ENCODE measurements at regions not wholly inside any gene's neighbourhood (a gene's known extent, or its start where the extent isn't known, plus 50 kb on each side); places are given as distances from the start of the nearest gene placed in this dataset.

DNA sequence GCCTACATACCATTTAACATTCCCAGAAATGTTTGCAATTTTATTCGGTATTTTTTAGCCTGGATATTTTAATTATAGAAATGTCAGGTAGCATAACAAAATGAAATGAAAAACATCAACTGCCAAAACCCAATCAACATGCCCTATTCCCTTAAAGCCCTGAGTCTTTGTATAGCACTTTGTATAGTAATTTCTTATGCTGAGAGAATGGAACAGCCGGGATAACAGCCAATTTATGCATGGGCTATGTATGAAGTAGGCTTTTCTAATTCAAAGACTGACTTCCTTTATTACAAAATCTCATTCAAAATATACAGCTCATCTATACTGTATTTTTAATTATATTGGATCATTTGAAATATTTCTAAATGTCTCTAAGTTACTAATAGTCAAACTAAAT is 513.0 kb upstream of the NAALADL2 start:
- Histone ChIP-seq H3K36me3 (no peaks in the 10 kb centered on the region), H3K4me1 (ENCODE audit: control insufficient read depth in 1 of 2, insufficient read depth in 1 of 2, low read depth in 1 of 2, low read length in 1 of 2) (no peaks in the 10 kb centered on the region), H3K27me3 (no peaks in the 10 kb centered on the region), H3K4me3 (ENCODE audit: low read depth in 1 of 2, low read length in 1 of 2) (no peak overlapping the region), H3K9me3 (peaks cover 5% of the 10 kb centered on the region), H3K27ac (no peak overlapping the region)
- TF ChIP-seq, protein P1, sequence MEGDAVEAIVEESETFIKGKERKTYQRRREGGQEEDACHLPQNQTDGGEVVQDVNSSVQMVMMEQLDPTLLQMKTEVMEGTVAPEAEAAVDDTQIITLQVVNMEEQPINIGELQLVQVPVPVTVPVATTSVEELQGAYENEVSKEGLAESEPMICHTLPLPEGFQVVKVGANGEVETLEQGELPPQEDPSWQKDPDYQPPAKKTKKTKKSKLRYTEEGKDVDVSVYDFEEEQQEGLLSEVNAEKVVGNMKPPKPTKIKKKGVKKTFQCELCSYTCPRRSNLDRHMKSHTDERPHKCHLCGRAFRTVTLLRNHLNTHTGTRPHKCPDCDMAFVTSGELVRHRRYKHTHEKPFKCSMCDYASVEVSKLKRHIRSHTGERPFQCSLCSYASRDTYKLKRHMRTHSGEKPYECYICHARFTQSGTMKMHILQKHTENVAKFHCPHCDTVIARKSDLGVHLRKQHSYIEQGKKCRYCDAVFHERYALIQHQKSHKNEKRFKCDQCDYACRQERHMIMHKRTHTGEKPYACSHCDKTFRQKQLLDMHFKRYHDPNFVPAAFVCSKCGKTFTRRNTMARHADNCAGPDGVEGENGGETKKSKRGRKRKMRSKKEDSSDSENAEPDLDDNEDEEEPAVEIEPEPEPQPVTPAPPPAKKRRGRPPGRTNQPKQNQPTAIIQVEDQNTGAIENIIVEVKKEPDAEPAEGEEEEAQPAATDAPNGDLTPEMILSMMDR (IDR thresholded peaks at IDR 0.05), result no peak

DNA sequence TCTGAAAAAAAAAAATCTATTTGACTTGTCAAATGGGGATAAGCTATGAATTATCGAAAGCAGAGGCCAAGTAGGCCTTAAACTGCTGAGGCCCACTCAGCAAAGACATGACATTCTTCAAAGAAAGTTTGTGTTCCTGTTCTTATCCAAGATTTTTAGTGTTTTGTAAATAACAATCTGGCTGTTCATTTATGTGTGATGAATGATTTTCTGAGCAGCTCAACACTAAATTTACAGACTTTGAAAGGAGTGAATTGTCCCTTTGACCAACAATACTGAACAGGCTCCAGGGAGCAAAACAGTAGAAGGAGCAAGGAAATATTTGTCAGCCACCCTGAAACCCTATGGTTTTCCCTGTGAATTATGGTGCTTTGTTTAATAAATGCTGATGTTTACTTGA is 512.6 kb upstream of the NAALADL2 start:
- Histone ChIP-seq H3K4me1 (ENCODE audit: control insufficient read depth in 1 of 2, insufficient read depth in 1 of 2, low read depth in 1 of 2, low read length in 1 of 2) (no peaks in the 10 kb centered on the region), H3K9me3 (peaks cover 5% of the 10 kb centered on the region), H3K27me3 (no peaks in the 10 kb centered on the region), H3K27ac (no peak overlapping the region), H3K4me3 (ENCODE audit: low read depth in 1 of 2, low read length in 1 of 2) (no peak overlapping the region), H3K36me3 (no peaks in the 10 kb centered on the region)
- TF ChIP-seq, protein P1 (IDR thresholded peaks at IDR 0.05), result no peak

DNA sequence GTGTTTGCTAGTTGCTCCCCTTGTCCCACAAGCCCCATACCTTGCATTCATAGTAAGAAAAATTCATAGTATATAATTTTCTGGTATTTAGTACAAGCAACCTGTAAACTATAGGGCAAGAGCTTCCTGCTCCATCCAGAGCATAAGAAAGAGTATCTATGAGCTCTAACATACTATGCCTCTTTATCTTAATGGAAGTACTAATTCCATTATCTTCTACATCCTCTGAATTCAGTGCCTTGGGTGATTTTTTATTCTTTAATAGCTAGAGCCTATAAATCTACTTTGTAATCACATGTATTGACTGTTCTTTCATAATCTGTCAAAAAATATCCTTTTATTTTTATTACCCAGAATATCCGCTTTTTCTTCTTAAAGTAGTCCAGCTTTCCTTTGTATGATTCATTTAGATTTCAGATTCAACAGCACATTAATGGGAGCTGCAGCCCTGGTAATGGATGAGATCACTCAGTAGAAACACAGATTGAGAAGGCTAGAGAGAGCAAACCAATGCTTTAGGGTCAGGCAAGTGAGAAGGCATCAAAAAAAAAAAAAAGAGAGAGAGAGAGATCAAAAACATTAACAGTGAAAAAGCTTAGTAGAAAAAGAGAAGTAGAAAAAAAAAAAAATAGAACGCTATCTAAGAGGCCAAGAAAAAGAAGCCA is 511.5 kb upstream of the NAALADL2 start:
- Histone ChIP-seq H3K36me3 (no peaks in the 10 kb centered on the region), H3K4me3 (ENCODE audit: low read depth in 1 of 2, low read length in 1 of 2) (no peak overlapping the region), H3K4me1 (ENCODE audit: control insufficient read depth in 1 of 2, insufficient read depth in 1 of 2, low read depth in 1 of 2, low read length in 1 of 2) (no peaks in the 10 kb centered on the region), H3K27ac (no peak overlapping the region), H3K9me3 (peaks cover 5% of the 10 kb centered on the region), H3K27me3 (no peaks in the 10 kb centered on the region)
- TF ChIP-seq, protein P1 (IDR thresholded peaks at IDR 0.05), result no peak

DNA sequence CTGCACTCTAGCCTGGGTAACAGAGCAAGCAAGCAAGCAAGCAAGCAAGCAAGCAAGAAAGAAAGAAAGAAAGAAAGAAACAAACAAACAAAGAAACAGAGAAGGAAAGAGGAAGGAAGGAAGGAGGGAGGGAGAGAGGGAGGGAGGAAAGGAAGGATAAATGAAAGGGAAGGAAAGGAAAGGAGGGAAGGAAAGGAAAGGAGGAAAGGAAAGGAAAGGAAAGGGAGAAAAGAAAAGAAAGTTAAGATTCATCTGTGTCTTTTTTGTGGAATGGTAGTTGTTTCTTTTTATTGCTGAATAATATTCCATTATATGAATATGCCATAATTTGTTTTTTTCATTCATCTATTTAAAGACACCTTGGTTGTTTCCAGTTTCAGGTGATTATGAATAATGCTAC is 506.9 kb upstream of the NAALADL2 start:
- H3K9me3 ChIP-seq, result peaks cover 5% of the 10 kb centered on the region
- TF ChIP-seq, protein P1 (IDR thresholded peaks at IDR 0.05), result no peak
- H3K36me3 ChIP-seq, result no peaks in the 10 kb centered on the region
- H3K27me3 ChIP-seq, result no peaks in the 10 kb centered on the region
- H3K4me1 ChIP-seq (ENCODE audit: control insufficient read depth in 1 of 2, insufficient read depth in 1 of 2, low read depth in 1 of 2, low read length in 1 of 2), result no peaks in the 10 kb centered on the region
- no peak overlapping the region for H3K27ac ChIP-seq
- no peak overlapping the region for H3K4me3 ChIP-seq (ENCODE audit: low read depth in 1 of 2, low read length in 1 of 2)

DNA sequence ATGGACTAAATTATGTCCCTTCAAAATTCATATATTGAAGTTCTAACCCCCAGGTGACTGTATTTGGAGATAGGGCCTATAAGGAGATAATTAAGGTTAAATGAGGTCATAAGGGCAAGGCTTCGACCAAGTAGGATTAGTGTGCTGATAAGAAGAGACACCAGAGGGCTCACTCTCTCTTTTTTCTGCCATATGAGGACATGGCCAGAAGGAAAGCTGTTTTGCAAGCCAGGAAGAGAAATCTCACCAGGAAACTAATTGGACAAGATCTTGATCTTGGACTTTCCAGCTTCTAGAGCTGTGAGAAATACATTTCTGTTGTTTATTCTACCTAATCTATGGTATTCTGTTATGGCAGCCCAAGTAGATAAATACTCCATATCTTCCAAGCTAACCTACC is 503.6 kb upstream of the NAALADL2 start:
- no peak overlapping the region for H3K27ac ChIP-seq
- no peaks in the 10 kb centered on the region for H3K36me3 ChIP-seq
- no peaks in the 10 kb centered on the region for H3K9me3 ChIP-seq
- H3K4me3 ChIP-seq (ENCODE audit: low read depth in 1 of 2, low read length in 1 of 2), result no peak overlapping the region
- H3K27me3 ChIP-seq, result no peaks in the 10 kb centered on the region
- no peaks in the 10 kb centered on the region for H3K4me1 ChIP-seq (ENCODE audit: control insufficient read depth in 1 of 2, insufficient read depth in 1 of 2, low read depth in 1 of 2, low read length in 1 of 2)
- TF ChIP-seq, protein P1 (IDR thresholded peaks at IDR 0.05), result no peak

Measured in neutrophil (primary cell).